ENCODE measurements at regions not wholly inside any gene's neighbourhood (a gene's known extent, or its start where the extent isn't known, plus 50 kb on each side); places are given as distances from the start of the nearest gene placed in this dataset.

DNA sequence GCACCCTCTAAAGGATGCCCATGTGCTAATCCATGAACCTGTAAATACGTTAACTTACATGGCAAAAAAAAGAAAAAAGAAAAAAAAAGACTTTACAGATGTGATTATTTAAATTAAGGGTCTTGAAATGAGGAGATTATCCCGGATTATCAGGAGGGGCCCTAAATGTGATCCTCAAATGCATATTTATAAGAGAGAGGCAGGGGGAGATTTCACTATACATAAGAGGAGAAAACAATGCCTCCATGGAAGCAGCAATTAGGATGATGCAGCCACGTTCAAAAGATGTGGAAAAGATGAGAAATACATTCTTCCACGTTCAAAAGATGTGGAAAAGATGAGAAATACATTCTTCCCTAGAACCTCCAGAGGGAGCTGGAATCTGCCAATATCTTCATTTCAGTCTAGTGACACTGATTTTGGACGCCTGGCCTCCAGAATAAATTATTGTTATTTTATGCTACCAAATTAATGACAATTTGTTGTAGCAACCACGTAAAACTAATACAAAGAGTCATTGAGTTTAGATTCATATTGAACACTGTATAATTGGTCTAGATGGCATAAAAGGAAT lies 328.4 kb upstream of the GNAI1 start:
- TF ChIP-seq, protein P1, sequence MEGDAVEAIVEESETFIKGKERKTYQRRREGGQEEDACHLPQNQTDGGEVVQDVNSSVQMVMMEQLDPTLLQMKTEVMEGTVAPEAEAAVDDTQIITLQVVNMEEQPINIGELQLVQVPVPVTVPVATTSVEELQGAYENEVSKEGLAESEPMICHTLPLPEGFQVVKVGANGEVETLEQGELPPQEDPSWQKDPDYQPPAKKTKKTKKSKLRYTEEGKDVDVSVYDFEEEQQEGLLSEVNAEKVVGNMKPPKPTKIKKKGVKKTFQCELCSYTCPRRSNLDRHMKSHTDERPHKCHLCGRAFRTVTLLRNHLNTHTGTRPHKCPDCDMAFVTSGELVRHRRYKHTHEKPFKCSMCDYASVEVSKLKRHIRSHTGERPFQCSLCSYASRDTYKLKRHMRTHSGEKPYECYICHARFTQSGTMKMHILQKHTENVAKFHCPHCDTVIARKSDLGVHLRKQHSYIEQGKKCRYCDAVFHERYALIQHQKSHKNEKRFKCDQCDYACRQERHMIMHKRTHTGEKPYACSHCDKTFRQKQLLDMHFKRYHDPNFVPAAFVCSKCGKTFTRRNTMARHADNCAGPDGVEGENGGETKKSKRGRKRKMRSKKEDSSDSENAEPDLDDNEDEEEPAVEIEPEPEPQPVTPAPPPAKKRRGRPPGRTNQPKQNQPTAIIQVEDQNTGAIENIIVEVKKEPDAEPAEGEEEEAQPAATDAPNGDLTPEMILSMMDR (IDR thresholded peaks at IDR 0.05) = no peak
- no peak for TF ChIP-seq POLR2A (IDR thresholded peaks at IDR 0.05)
- intact Hi-C loops (cut with DNase I) = no loop called here
- H3K4me1 ChIP-seq = no peaks in the 10 kb centered on the region
- H3K9me3 ChIP-seq = no peaks in the 10 kb centered on the region
- H3K36me3 ChIP-seq = no peaks in the 10 kb centered on the region
- no peaks in the 10 kb centered on the region for H3K27me3 ChIP-seq
- no peak for DNase-seq
- H3K4me3 ChIP-seq = no peak overlapping the region
- H3K27ac ChIP-seq = no peak overlapping the region
- 34 to 43% methylated on average over 6 of the region's 6 CpGs for WGBS, 2 donors

DNA sequence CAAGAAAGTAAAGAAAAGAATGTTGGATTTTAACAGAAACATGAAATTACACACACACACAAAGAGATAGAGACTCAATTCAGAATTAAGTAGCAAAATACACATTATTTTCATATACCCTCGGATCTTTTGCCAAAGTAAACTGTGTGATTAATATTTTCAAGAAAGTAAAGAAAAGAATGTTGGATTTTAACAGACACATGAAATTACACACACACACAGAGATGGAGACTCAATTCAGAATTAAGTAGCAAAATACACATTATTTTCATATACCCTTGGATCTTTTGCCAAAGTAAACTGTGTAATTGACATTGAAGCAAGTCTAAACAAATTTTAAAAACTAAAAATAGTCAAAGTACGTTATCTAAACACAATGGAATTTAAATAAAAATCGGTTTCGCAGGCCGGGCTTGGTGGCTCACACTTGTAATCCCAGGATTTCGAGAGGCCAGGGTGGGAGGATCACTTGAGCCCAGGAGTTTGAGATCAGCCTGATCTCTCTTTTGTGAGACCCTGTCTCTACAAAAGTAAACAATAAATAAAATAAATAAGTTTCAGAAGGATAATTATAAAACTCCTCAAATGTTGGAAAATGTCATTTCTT lies 337.3 kb upstream of the MAGI2 start:
- no peaks in the 10 kb centered on the region for H3K4me1 ChIP-seq
- no peaks in the 10 kb centered on the region for H3K27me3 ChIP-seq
- 10 to 40% methylated on average over 6 of the region's 6 CpGs for WGBS, 2 donors
- TF ChIP-seq, protein P1 (IDR thresholded peaks at IDR 0.05) = no peak
- TF ChIP-seq POLR2A (IDR thresholded peaks at IDR 0.05) = no peak
- no peak for DNase-seq
- no peaks in the 10 kb centered on the region for H3K9me3 ChIP-seq
- no peak overlapping the region for H3K4me3 ChIP-seq
- H3K27ac ChIP-seq = no peak overlapping the region
- intact Hi-C loops (cut with DNase I) = no loop called here
- H3K36me3 ChIP-seq = no peaks in the 10 kb centered on the region

DNA sequence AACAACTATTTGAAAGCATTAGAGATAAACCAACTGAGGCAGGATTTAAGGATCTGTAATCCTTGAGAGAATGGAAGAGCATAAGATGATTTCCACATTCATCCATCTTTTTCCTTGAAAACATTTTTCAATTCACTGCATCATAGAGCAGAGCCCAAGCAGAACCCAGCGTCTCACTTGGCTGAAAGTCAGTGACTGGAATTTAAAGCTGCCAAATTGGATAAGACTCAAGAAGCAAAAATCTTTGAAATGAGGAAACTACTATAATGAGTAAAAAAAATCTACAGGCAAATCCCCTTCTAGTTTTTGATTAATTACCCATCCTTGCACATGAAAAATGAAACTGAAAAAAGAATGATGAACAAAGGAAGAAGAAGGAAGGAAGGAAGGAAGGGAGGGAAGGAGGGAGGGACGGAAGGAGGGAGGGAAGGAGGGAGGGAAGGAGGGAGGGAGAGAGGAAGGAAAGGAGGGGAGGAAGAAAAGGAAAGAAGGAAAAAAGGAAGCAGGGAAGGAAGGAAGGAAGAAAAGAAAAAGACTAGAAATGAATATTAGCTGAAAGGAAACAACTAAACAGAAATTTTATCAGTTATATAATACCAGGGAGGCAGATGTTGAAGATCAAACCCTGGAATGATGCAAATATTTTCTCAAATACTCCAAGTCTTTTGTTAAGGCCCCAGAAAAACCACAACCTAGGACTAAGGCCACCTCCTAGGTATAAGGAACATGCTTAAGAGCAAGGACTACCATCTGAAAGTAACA lies 336.3 kb upstream of the MAGI2 start:
- Histone ChIP-seq H3K27ac (no peak overlapping the region), H3K4me1 (no peaks in the 10 kb centered on the region), H3K4me3 (no peak overlapping the region), H3K27me3 (no peaks in the 10 kb centered on the region), H3K36me3 (no peaks in the 10 kb centered on the region), H3K9me3 (no peaks in the 10 kb centered on the region)
- 7 to 11% methylated on average over 2 of the region's 2 CpGs for WGBS, 2 donors
- no peak for TF ChIP-seq POLR2A (IDR thresholded peaks at IDR 0.05)
- TF ChIP-seq, protein P1 (IDR thresholded peaks at IDR 0.05) = no peak
- intact Hi-C loops (cut with DNase I) = no loop called here
- DNase-seq = no peak

DNA sequence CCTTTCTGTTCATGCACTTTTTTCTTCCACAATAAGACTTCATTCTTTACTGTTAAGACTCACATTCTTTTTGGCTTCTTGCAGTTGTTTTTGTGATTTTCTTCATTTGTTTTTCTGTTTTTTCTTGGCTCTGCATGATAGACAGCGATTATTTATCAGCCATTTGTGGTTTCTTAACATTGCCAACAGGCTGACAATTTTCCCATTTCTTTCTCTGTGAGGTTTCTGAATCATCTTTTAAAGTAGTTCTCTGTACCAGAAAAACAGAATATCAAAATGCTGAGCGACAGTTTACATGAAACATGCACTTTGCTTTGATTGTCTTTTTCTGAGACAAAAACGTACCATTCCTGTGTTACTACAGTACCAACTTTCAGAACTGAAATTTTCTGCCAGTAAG lies 334.2 kb upstream of the MAGI2 start:
- DNase-seq = no peak
- no peaks in the 10 kb centered on the region for H3K9me3 ChIP-seq
- 61 to 69% methylated on average over 3 of the region's 3 CpGs for WGBS, 2 donors
- H3K4me3 ChIP-seq = no peak overlapping the region
- intact Hi-C loops (cut with DNase I) = no loop called here
- H3K4me1 ChIP-seq = no peaks in the 10 kb centered on the region
- H3K27me3 ChIP-seq = no peaks in the 10 kb centered on the region
- H3K27ac ChIP-seq = no peak overlapping the region
- no peak for TF ChIP-seq POLR2A (IDR thresholded peaks at IDR 0.05)
- TF ChIP-seq, protein P1 (IDR thresholded peaks at IDR 0.05) = no peak
- H3K36me3 ChIP-seq = no peaks in the 10 kb centered on the region

DNA sequence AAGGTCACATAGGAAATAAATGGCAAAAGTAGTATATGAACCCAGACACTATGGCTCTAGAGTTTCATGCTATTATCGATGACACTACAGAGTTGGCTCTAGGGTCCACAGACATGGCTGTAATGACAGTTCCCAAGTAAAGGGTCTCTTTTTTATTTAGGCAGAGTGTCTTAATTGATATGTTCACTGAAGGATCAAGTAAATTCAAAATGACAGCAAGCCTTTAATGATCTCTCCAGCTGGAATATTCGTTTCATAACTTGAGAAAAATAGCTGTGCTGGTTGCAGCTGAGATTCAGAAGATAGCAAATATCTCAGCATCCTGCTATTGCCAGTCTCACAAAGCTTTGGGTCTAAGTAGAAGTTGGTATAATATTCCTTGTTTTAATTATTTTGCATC lies 333.6 kb upstream of the MAGI2 start:
- Histone ChIP-seq H3K4me1 (no peaks in the 10 kb centered on the region), H3K36me3 (no peaks in the 10 kb centered on the region), H3K27ac (no peak overlapping the region), H3K27me3 (no peaks in the 10 kb centered on the region), H3K4me3 (no peak overlapping the region), H3K9me3 (no peaks in the 10 kb centered on the region)
- 53 to 60% methylated on average over 2 of the region's 2 CpGs for whole genome bisulfite sequencing, 2 donors
- TF ChIP-seq, protein P1 (IDR thresholded peaks at IDR 0.05) = no peak
- no peak for TF ChIP-seq POLR2A (IDR thresholded peaks at IDR 0.05)
- DNase-seq = no peak
- intact Hi-C loops (cut with DNase I) = no loop called here
